HEK293T (cell line): ENCODE measurements at regions not wholly inside any gene's neighbourhood (a gene's known extent, or its start where the extent isn't known, plus 50 kb on each side); places are given as distances from the start of the nearest gene placed in this dataset.

Experiments
- CTCF ChIA-PET: fragments of 350-600 bp; formaldehyde crosslinking; extraction: SDS; loops from one replicate; lab custom pipeline; 2021; ENCODE audit warnings: antibody characterized with exemption, inconsistent platforms; lab: Yijun Ruan, JAX
- POLR2A ChIA-PET: fragments of 350-600 bp; formaldehyde crosslinking; extraction: SDS; loops from one replicate; lab custom pipeline; 2020; ENCODE audit warnings: antibody characterized with exemption, inconsistent platforms; lab: Yijun Ruan, JAX
- DNase-seq: peaks from one replicate; pipeline ENCODE4 v3.0.0; 2012; ENCODE audit warnings: mixed read lengths; ENCODE audit errors: extremely low spot score
- ARNT ChIP-seq: fragments of 450-650 bp; IDR thresholded peaks from 2 replicates; pipeline ENCODE4 v1.6.1; 2017; ENCODE audit warnings: mild to moderate bottlenecking
- BHLHE40 ChIP-seq: fragments of 450-650 bp; IDR thresholded peaks from 2 replicates; pipeline ENCODE4 v1.6.1; 2016; ENCODE audit warnings: mild to moderate bottlenecking, moderate library complexity, borderline replicate concordance
- CTBP1 ChIP-seq: fragments of 450-650 bp; IDR thresholded peaks from 2 replicates; pipeline ENCODE4 v1.6.1; 2016; ENCODE audit warnings: borderline replicate concordance
- ELF4 ChIP-seq: fragments of 450-650 bp; IDR thresholded peaks from 2 replicates; pipeline ENCODE4 v1.6.1; 2017; ENCODE audit warnings: antibody characterized with exemption
- FOXA1 ChIP-seq: fragments of 450-650 bp; IDR thresholded peaks from 2 replicates; pipeline ENCODE4 v1.6.1; 2016; ENCODE audit warnings: mild to moderate bottlenecking
- FOXK2 ChIP-seq: fragments of 450-650 bp; IDR thresholded peaks from 2 replicates; pipeline ENCODE4 v1.6.1; 2016; ENCODE audit warnings: mild to moderate bottlenecking
- FOXM1 ChIP-seq: fragments of 450-650 bp; IDR thresholded peaks from 2 replicates; pipeline ENCODE4 v1.6.1; 2017; ENCODE audit warnings: mild to moderate bottlenecking, borderline replicate concordance
- HDGF ChIP-seq: fragments of 450-650 bp; IDR thresholded peaks from 2 replicates; pipeline ENCODE4 v1.6.1; 2017; ENCODE audit warnings: antibody characterized with exemption, borderline replicate concordance
- L3MBTL2 ChIP-seq: fragments of 450-650 bp; conservative IDR thresholded peaks from 2 replicates; pipeline ENCODE4 v1.6.1; 2016; ENCODE audit warnings: mild to moderate bottlenecking
- LEF1 ChIP-seq: fragments of 450-650 bp; IDR thresholded peaks from 2 replicates; pipeline ENCODE4 v1.6.1; 2017; ENCODE audit warnings: mild to moderate bottlenecking, borderline replicate concordance
- NFRKB ChIP-seq: fragments of 450-650 bp; IDR thresholded peaks from 2 replicates; pipeline ENCODE4 v1.6.1; 2016; ENCODE audit warnings: mild to moderate bottlenecking, moderate library complexity
- SP1 ChIP-seq: fragments of 450-650 bp; IDR thresholded peaks from 2 replicates; pipeline ENCODE4 v1.6.1; 2017
- SUZ12 ChIP-seq: fragments of 450-650 bp; IDR thresholded peaks from 2 replicates; pipeline ENCODE4 v1.6.1; 2016; ENCODE audit warnings: mild to moderate bottlenecking
- TARDBP ChIP-seq: fragments of 450-650 bp; IDR thresholded peaks from 2 replicates; pipeline ENCODE4 v1.6.1; 2016
- ZNF384 ChIP-seq: fragments of 450-650 bp; IDR thresholded peaks from 2 replicates; pipeline ENCODE4 v1.6.1; 2016
- TF ChIP-seq, protein P1 (sequence below): fragments of 450-650 bp; IDR thresholded peaks from 2 replicates; pipeline ENCODE4 v1.6.1; 2016

GRCh38 chr16:54407596-54407995 lies 121.0 kb upstream of the IRX3 start:
- ChIA-PET CTCF (no interaction called here), POLR2A (no interaction called here)
- no peak for DNase-seq
- TF ChIP-seq LEF1 (no peak), L3MBTL2 (no peak), SUZ12 (no peak), ZNF384 (no peak), ARNT (no peak)

- ChIA-PET POLR2A (no interaction called here), CTCF (no interaction called here)
- no peak for TF ChIP-seq L3MBTL2
- no peak for TF ChIP-seq ZNF384
- no peak for TF ChIP-seq FOXM1
- TF ChIP-seq SUZ12: no peak
- TF ChIP-seq, protein P1, sequence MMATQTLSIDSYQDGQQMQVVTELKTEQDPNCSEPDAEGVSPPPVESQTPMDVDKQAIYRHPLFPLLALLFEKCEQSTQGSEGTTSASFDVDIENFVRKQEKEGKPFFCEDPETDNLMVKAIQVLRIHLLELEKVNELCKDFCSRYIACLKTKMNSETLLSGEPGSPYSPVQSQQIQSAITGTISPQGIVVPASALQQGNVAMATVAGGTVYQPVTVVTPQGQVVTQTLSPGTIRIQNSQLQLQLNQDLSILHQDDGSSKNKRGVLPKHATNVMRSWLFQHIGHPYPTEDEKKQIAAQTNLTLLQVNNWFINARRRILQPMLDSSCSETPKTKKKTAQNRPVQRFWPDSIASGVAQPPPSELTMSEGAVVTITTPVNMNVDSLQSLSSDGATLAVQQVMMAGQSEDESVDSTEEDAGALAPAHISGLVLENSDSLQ: no peak
- no peak for TF ChIP-seq NFRKB
- TF ChIP-seq TARDBP: no peak
- TF ChIP-seq FOXA1: no peak
- TF ChIP-seq ELF4: no peak
- TF ChIP-seq HDGF: no peak
- no peak for TF ChIP-seq FOXK2
- TF ChIP-seq CTBP1: no peak
- TF ChIP-seq LEF1: no peak
- no peak for TF ChIP-seq BHLHE40
- no peak for TF ChIP-seq ARNT
- no peak for TF ChIP-seq SP1
- no peak for DNase-seq
Observed at GRCh38 chr16:54405478-54405877, 118.9 kb upstream of the IRX3 start.

GRCh38 chr16:54403580-54403979 lies 117.0 kb upstream of the IRX3 start:
- POLR2A ChIA-PET: no interaction called here
- DNase-seq: no peak
- TF ChIP-seq CTBP1: no peak
- TF ChIP-seq FOXK2: no peak
- no peak for TF ChIP-seq NFRKB
- TF ChIP-seq L3MBTL2: no peak
- TF ChIP-seq TARDBP: no peak
- no peak for TF ChIP-seq SUZ12
- no peak for TF ChIP-seq ELF4
- no peak for TF ChIP-seq HDGF
- TF ChIP-seq FOXM1: no peak
- CTCF ChIA-PET: no interaction called here

DNA sequence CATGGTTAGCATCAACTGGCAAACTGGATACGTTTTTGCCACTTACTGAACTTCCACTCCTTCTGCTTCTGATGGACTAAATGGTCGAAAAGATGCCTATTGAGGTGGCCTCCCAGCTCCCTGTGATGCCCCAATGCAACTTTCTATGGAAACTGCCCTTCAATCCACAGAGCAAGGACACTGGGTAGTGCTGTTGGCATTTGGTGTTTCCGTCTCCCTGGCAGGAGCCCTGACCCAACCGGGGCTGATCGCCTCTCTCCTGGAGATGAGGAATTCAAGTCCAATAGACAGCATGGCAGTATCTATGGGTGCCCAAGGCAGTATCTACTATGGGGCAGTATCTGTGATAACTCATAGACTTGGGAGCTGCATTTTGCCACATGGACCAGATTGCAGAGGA lies 116.3 kb upstream of the IRX3 start:
- no peak for DNase-seq
- TF ChIP-seq ZNF384: no peak
- TF ChIP-seq CTBP1: no peak
- no peak for TF ChIP-seq SUZ12
- TF ChIP-seq, protein P1: no peak
- no peak for TF ChIP-seq FOXK2
- no peak for TF ChIP-seq SP1
- TF ChIP-seq ARNT: no peak
- TF ChIP-seq LEF1: no peak
- TF ChIP-seq L3MBTL2: no peak
- no peak for TF ChIP-seq BHLHE40
- TF ChIP-seq NFRKB: no peak
- TF ChIP-seq TARDBP: no peak
- CTCF ChIA-PET: no interaction called here
- POLR2A ChIA-PET: no interaction called here

DNA sequence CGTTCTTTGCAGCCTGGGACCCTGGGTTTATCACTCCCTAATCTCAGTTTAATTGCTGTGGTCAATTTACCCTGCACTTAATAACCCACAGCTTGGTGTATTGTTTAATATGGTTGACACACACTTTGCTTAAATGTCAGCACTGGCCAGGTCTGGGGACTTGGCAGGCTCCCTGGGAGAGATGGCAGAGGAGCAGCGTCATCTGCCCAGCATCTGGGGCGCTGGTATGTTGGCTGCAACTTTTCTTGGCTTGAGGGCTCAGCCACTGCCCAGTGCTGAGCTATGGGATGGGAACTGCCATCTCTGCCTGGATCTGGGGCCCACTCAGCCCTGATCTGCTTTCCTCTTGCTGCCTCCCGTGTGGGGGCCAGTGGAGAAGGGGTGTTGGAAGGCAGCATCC lies 115.7 kb upstream of the IRX3 start:
- ChIA-PET CTCF (no interaction called here), POLR2A (no interaction called here)
- no peak for DNase-seq
- TF ChIP-seq FOXA1 (no peak), L3MBTL2 (no peak), FOXM1 (no peak), SP1 (no peak)

DNA sequence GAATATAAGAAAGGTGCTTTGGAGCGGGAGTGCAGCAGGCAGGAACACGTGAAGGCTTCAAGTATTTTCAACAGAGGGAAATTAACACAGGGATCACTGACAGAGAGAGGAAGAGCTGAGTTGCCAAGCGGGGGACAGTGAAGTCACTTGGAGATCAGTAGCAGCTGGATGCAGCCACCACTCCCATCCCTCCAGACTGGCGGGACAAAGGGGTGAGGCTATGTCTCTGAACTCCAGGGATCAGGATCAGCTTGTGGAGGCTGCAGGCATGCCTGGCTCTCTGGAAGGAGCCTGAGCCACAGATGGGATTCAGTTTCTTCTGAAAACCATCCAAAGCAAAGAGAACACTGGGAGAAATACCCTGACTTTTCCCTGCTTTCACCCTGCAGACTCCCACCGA lies 113.7 kb upstream of the IRX3 start:
- TF ChIP-seq, protein P1: no peak
- TF ChIP-seq CTBP1 (no peak), HDGF (no peak), ZNF384 (no peak), ARNT (no peak), SUZ12 (no peak), SP1 (no peak), LEF1 (no peak), L3MBTL2 (no peak), NFRKB (no peak), FOXA1 (no peak), ELF4 (no peak), FOXM1 (no peak)
- no peak for DNase-seq
- ChIA-PET CTCF (no interaction called here), POLR2A (no interaction called here)

DNA sequence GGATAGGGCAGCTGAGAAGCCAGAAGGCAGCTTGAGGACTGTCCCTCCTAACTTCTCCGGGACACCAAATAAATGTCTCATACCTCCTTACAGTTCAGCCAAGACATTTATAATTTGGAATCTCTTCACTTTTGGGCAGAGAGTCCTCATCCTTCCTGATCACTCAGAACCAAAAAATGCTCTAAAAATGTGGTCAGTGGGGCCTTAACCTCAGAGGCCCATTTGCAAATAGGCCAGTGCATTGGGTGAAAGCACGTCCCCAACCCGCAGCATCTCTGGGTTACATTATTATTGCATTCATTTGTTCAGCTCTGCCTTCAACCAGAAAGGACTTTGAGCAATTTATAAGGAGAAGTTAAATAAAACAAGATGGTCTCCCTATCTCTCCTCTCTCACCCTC lies 112.4 kb upstream of the IRX3 start:
- ChIA-PET CTCF (no interaction called here), POLR2A (no interaction called here)
- TF ChIP-seq ZNF384 (no peak), SP1 (no peak), CTBP1 (no peak)
- no peak for DNase-seq

- ChIA-PET POLR2A (no interaction called here), CTCF (no interaction called here)
- DNase-seq: no peak
- TF ChIP-seq FOXK2 (no peak), SUZ12 (no peak), ARNT (no peak), HDGF (no peak), BHLHE40 (no peak), ELF4 (no peak), ZNF384 (no peak), CTBP1 (no peak), FOXA1 (no peak), FOXM1 (no peak), LEF1 (no peak), NFRKB (no peak), SP1 (no peak), TARDBP (no peak), L3MBTL2 (no peak)
- TF ChIP-seq, protein P1: no peak
Observed at GRCh38 chr16:54397838-54398237, 111.3 kb upstream of the IRX3 start.
